GM04504 (cell line): ENCODE measurements at regions not wholly inside any gene's neighbourhood (a gene's known extent, or its start where the extent isn't known, plus 50 kb on each side); places are given as distances from the start of the nearest gene placed in this dataset.
"Not testable (repeated sequence)": the region's sequence is repeated elsewhere in the genome, so short reads cannot be mapped to it uniquely, and the experiment has no call there.

Source experiments
- DNase-seq: peaks from one replicate; pipeline ENCODE4 v3.0.0-alpha.2; 2012; ENCODE audit warnings: low read depth

GRCh38 chr6:115414916-115415315 is 645.8 kb downstream of the FRK start:
- not testable (repeated sequence) for DNase-seq

GRCh38 chr6:115411756-115412155 is 648.9 kb downstream of the FRK start:
- DNase-seq, result no peak

- no peak for DNase-seq
These were observed 656.2 kb downstream of the FRK start for GRCh38 chr6:115404446-115404845.

- no peak for DNase-seq
These were observed 662.1 kb downstream of the FRK start for GRCh38 chr6:115398607-115399006.

GRCh38 chr6:115396112-115396906 is 664.4 kb downstream of the FRK start:
- DNase-seq, result no peak

GRCh38 chr6:115393821-115394220 is 666.9 kb downstream of the FRK start:
- DNase-seq, result no peak

- no peak for DNase-seq
These were observed 690.5 kb downstream of the FRK start for GRCh38 chr6:115370202-115370601.

- DNase-seq, result no peak
These were observed 694.9 kb downstream of the FRK start for GRCh38 chr6:115365783-115366182.

- DNase-seq, result no peak
These were observed 697.3 kb downstream of the FRK start for GRCh38 chr6:115363379-115363778.

- DNase-seq, result no peak
These were observed 698.5 kb downstream of the FRK start for GRCh38 chr6:115362234-115362633.

- no peak for DNase-seq
These were observed 699.9 kb downstream of the FRK start for GRCh38 chr6:115360602-115361325.

- DNase-seq, result no peak
These were observed 702.1 kb downstream of the FRK start for GRCh38 chr6:115358616-115359015.

GRCh38 chr6:115356371-115356770 is 704.3 kb downstream of the FRK start:
- DNase-seq, result no peak

GRCh38 chr6:115323001-115323400 is 737.7 kb downstream of the FRK start:
- no peak for DNase-seq

GRCh38 chr6:115319823-115320222 is 740.9 kb downstream of the FRK start:
- no peak for DNase-seq

- DNase-seq, result no peak
These were observed 750.5 kb downstream of the FRK start for GRCh38 chr6:115310156-115310555.

- DNase-seq, result no peak
These were observed 758.0 kb downstream of the FRK start for GRCh38 chr6:115302731-115303130.

GRCh38 chr6:115287467-115287866 is 773.2 kb downstream of the FRK start:
- no peak for DNase-seq

GRCh38 chr6:115276881-115277565 is 783.7 kb downstream of the FRK start:
- DNase-seq, result no peak

- DNase-seq, result no peak
These were observed 788.4 kb downstream of the FRK start for GRCh38 chr6:115272311-115272710.

GRCh38 chr6:115271434-115271833 is 789.3 kb downstream of the FRK start:
- DNase-seq, result no peak

- no peak for DNase-seq
These were observed 789.7 kb downstream of the FRK start for GRCh38 chr6:115270953-115271352.

GRCh38 chr6:115241373-115241772 is 819.3 kb downstream of the FRK start:
- no peak for DNase-seq
